ENCODE measurements at regions not wholly inside any gene's neighbourhood (a gene's known extent, or its start where the extent isn't known, plus 50 kb on each side); places are given as distances from the start of the nearest gene placed in this dataset.

DNA sequence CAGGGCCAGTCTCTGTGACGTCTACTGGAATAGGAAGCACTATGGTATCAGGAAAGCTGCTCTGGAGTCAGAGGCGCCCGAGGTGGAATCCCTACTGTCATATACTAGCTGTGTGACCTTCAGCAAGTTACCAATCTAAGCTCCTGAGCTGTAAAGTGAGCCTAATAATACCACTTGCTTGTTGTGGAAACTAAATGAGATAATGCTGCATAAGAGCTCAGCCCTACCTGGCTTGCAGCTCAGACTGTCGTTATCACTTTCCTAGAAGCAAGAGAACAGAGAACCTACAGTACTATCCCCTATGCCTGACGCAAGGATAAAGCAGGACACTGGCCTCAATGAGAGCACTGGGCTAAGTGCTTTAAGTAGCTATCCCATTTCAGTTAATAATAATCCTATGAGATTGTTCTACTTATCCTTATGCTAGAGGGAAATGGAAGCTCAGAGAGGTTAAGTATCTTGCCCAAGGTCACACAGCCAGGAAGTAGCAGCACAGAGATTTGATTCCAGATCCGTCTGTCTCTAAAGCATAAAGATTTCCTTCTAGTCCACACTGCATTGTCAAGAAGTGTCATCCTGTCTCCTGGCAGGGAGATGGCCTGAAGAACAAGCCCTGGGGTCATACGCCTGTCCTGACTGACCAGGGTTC lies 195.2 kb downstream of the TLE3 start:
- TF ChIP-seq, protein P1, sequence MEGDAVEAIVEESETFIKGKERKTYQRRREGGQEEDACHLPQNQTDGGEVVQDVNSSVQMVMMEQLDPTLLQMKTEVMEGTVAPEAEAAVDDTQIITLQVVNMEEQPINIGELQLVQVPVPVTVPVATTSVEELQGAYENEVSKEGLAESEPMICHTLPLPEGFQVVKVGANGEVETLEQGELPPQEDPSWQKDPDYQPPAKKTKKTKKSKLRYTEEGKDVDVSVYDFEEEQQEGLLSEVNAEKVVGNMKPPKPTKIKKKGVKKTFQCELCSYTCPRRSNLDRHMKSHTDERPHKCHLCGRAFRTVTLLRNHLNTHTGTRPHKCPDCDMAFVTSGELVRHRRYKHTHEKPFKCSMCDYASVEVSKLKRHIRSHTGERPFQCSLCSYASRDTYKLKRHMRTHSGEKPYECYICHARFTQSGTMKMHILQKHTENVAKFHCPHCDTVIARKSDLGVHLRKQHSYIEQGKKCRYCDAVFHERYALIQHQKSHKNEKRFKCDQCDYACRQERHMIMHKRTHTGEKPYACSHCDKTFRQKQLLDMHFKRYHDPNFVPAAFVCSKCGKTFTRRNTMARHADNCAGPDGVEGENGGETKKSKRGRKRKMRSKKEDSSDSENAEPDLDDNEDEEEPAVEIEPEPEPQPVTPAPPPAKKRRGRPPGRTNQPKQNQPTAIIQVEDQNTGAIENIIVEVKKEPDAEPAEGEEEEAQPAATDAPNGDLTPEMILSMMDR (IDR thresholded peaks at IDR 0.05; ENCODE audit: insufficient read depth, low read depth, low read length) = no peak
- no peak overlapping the region for H3K4me3 ChIP-seq (ENCODE audit: low read depth, low read length)
- no peak for DNase-seq (ENCODE audit: low read depth)

- H3K4me3 ChIP-seq (ENCODE audit: low read depth, low read length) = no peak overlapping the region
- TF ChIP-seq, protein P1 (IDR thresholded peaks at IDR 0.05; ENCODE audit: insufficient read depth, low read depth, low read length) = no peak
- peak; percentile 27 for DNase-seq (ENCODE audit: low read depth)
Measured at GRCh38 chr15:69903470-69904469, 193.9 kb downstream of the TLE3 start.

DNA sequence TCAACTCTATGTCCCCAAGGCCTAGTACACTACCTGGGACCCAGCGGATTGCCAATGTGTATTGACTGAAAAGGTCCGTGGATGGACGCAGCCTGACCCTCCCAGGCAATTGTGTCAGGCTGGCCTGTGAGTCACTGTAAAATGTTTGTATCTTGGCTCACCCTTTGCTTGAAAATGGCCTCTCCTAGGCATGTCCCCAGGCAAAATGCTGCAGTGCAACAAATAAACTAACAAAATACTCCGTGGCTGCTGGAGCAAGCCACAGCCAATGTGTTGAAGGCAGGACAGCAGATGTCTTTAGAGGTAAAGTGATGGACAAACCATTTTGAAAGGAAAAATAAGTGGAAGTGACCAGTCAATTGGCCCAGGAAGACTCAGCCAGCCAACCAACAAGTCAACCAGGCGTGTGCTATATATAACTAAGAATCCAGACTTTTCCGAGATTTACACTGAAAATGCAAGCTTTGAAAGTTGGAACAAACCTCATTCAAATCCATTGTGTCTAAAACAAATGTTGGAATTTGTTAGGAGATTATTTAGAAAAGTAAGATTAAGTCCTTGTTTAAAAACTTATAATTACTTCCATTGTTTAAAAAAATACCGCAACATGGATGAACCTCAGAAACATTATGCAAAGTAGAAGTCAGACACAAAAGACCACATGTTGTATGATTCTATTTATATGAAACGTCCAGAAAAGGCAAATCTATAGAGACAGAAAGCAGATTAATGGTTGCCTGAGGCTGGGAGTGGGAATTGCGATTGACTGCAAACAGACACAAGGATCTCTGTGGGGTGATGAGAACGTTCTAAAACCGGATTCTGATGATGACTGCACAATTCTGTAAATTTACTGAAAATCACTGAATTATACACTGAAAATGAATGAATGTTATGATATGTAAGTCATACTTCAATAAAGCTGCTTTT lies 191.2 kb downstream of the TLE3 start:
- DNase-seq (ENCODE audit: low read depth) = no peak
- TF ChIP-seq, protein P1 (IDR thresholded peaks at IDR 0.05; ENCODE audit: insufficient read depth, low read depth, low read length) = no peak
- no peak overlapping the region for H3K4me3 ChIP-seq (ENCODE audit: low read depth, low read length)

- DNase-seq (ENCODE audit: low read depth) = no peak
- TF ChIP-seq, protein P1 (IDR thresholded peaks at IDR 0.05; ENCODE audit: insufficient read depth, low read depth, low read length) = no peak
- H3K4me3 ChIP-seq (ENCODE audit: low read depth, low read length) = no peak overlapping the region
Measured at GRCh38 chr15:69908060-69908459, 189.7 kb downstream of the TLE3 start.

GRCh38 chr15:69908590-69909420 lies 188.9 kb downstream of the TLE3 start:
- no peak overlapping the region for H3K4me3 ChIP-seq (ENCODE audit: low read depth, low read length)
- no peak for DNase-seq (ENCODE audit: low read depth)
- TF ChIP-seq, protein P1 (IDR thresholded peaks at IDR 0.05; ENCODE audit: insufficient read depth, low read depth, low read length) = no peak

Data from fibroblast of villous mesenchyme (primary cell).